SK-N-SH (cell line): ENCODE measurements at regions not wholly inside any gene's neighbourhood (a gene's known extent, or its start where the extent isn't known, plus 50 kb on each side); places are given as distances from the start of the nearest gene placed in this dataset.

Experiments used
- CTCF ChIA-PET: fragments of 300-600, 350-600 bp; formaldehyde crosslinking; extraction: SDS; loops from one replicate; lab custom pipeline; 2021; lab: Yijun Ruan, JAX
- POLR2A ChIA-PET: fragments of 350-600 bp; sonication (Branson Sonifier 250); formaldehyde crosslinking; extraction: SDS; loops from one replicate; lab custom pipeline; 2020; ENCODE audit warnings: antibody characterized with exemption, inconsistent platforms; lab: Yijun Ruan, JAX
- DNase-seq: peaks from one replicate; pipeline ENCODE4 v3.0.0; 2012
- H2AFZ ChIP-seq: fragments of 200-600 bp; sonication (generic); 2 replicates; pipeline ENCODE4 v1.8.1; 2016; ENCODE audit warnings: antibody characterized with exemption, mild to moderate bottlenecking, low read depth
- H3F3A ChIP-seq: fragments of 200-600 bp; sonication (generic); replicated peaks from 2 replicates; pipeline ENCODE3; 2016; ENCODE audit warnings: antibody characterized with exemption, mild to moderate bottlenecking; ENCODE audit not compliant: insufficient read depth
- H3K27ac ChIP-seq, 2 experiments: fragments of 200-500 bp in 1 of 2; fragments of 200-600 bp in 1 of 2; sonication (Bioruptor generic) in 1 of 2; sonication (generic), shearing (Covaris generic) in 1 of 2; 2 replicates each; pipeline versions ENCODE4 v1.5.1 to v1.6.1; 2014 to 2016; ENCODE audit warnings: low read depth in 2 of 2, inconsistent platforms in 1 of 2, low read length in 1 of 2, mild to moderate bottlenecking in 1 of 2, mixed read lengths in 1 of 2
- H3K27me3 ChIP-seq: fragments of 200-600 bp; sonication (generic), shearing (Covaris generic); 2 replicates; pipeline ENCODE4 v1.6.1; 2016; ENCODE audit warnings: mixed run types; ENCODE audit not compliant: insufficient read depth
- H3K36me3 ChIP-seq, 2 experiments: fragments of 200-500 bp in 1 of 2; fragments of 200-600 bp in 1 of 2; sonication (Bioruptor generic) in 1 of 2; sonication (generic) in 1 of 2; replicated peaks in 1 of 2; 2 replicates each; pipeline versions ENCODE3 to v1.5.1; 2014 to 2016; ENCODE audit warnings: low read length in 1 of 2, mild to moderate bottlenecking in 1 of 2; ENCODE audit not compliant: insufficient read depth in 2 of 2, control insufficient read depth in 1 of 2
- H3K4me1 ChIP-seq, 2 experiments: fragments of 200-500 bp in 1 of 2; fragments of 200-600 bp in 1 of 2; sonication (Bioruptor generic) in 1 of 2; sonication (generic), shearing (Covaris generic) in 1 of 2; 2 replicates each; pipeline versions ENCODE4 v1.5.1 to v1.6.1; 2014 to 2016; ENCODE audit warnings: low read depth in 1 of 2, low read length in 1 of 2, mixed run types in 1 of 2; ENCODE audit not compliant: insufficient read depth in 2 of 2, control insufficient read depth in 1 of 2
- H3K4me2 ChIP-seq: fragments of 200-600 bp; sonication (generic), shearing (Covaris generic); 2 replicates; pipeline ENCODE4 v1.6.1; 2017; ENCODE audit warnings: mixed run types
- H3K4me3 ChIP-seq, 2 experiments: fragments of 200-500 bp in 1 of 2; fragments of 200-600 bp in 1 of 2; sonication (Bioruptor generic) in 1 of 2; sonication (generic), shearing (Covaris generic) in 1 of 2; 2 replicates each; pipeline versions ENCODE4 v1.5.1 to v1.8.1; 2014 to 2016; ENCODE audit warnings: low read depth in 2 of 2, inconsistent platforms in 1 of 2, low read length in 1 of 2, mild to moderate bottlenecking in 1 of 2, mixed read lengths in 1 of 2, moderate library complexity in 1 of 2
- H3K79me2 ChIP-seq: fragments of 200-600 bp; sonication (generic); 2 replicates; pipeline ENCODE4 v1.8.1; 2017; ENCODE audit warnings: mild to moderate bottlenecking; ENCODE audit not compliant: insufficient read depth
- H3K9ac ChIP-seq: fragments of 200-600 bp; sonication (generic); 2 replicates; pipeline ENCODE4 v1.6.1; 2017; ENCODE audit warnings: mixed run types
- H3K9me2 ChIP-seq: fragments of 200-600 bp; sonication (generic); 2 replicates; pipeline ENCODE4 v1.6.1; 2017; ENCODE audit warnings: mixed run types
- H3K9me3 ChIP-seq: fragments of 200-600 bp; sonication (generic); 2 replicates; pipeline ENCODE4 v1.6.1; 2017; ENCODE audit warnings: mixed run types, mild to moderate bottlenecking, moderate library complexity
- H4K20me1 ChIP-seq: fragments of 200-600 bp; sonication (generic); 2 replicates; pipeline ENCODE4 v1.6.1; 2017; ENCODE audit warnings: mild to moderate bottlenecking, mixed run types; ENCODE audit not compliant: insufficient read depth
- CHD2 ChIP-seq: fragments of 150-350 bp; IDR thresholded peaks from 2 replicates; pipeline ENCODE4 v1.6.1; 2018; ENCODE audit warnings: low read length; ENCODE audit not compliant: partially characterized antibody
- FOXJ3 ChIP-seq: sonication (generic); formaldehyde crosslinking; IDR thresholded peaks from 2 replicates; pipeline ENCODE4 v1.5.1; 2020; ENCODE audit warnings: mild to moderate bottlenecking, missing genetic modification reagents
- FOXM1 ChIP-seq: IDR thresholded peaks from 2 replicates; pipeline ENCODE4 v1.4.0; 2012; ENCODE audit warnings: low read depth, mild to moderate bottlenecking
- GABPA ChIP-seq: IDR thresholded peaks from 2 replicates; pipeline ENCODE4 v1.4.0; 2012; ENCODE audit warnings: low read depth, mild to moderate bottlenecking
- GATA2 ChIP-seq: sonication (generic); formaldehyde crosslinking; IDR thresholded peaks from 2 replicates; pipeline ENCODE4 v1.5.0; 2020; ENCODE audit warnings: mild to moderate bottlenecking, missing genetic modification reagents
- IRF3 ChIP-seq: fragments of 150-350 bp; IDR thresholded peaks from 2 replicates; pipeline ENCODE4 v1.6.1; 2016; ENCODE audit warnings: mild to moderate bottlenecking, low read depth, low read length
- JUND ChIP-seq: IDR thresholded peaks from 2 replicates; pipeline ENCODE4 v1.4.0; 2012
- MAX ChIP-seq: IDR thresholded peaks from 2 replicates; pipeline ENCODE4 v1.4.0; 2012; ENCODE audit warnings: low read depth
- MXI1 ChIP-seq: IDR thresholded peaks from 2 replicates; pipeline ENCODE4 v1.6.1; 2012; ENCODE audit warnings: mild to moderate bottlenecking, low read depth, low read length, improper control_type of control experiment
- NFIC ChIP-seq: IDR thresholded peaks from 2 replicates; pipeline ENCODE4 v1.4.0; 2012; ENCODE audit warnings: borderline replicate concordance
- PBX3 ChIP-seq: IDR thresholded peaks from 2 replicates; pipeline ENCODE4; 2012
- POLR2AphosphoS5 ChIP-seq: IDR thresholded peaks from 2 replicates; pipeline ENCODE4 v1.6.1; 2012; ENCODE audit warnings: low read depth, low read length
- RFX5 ChIP-seq: IDR thresholded peaks from 2 replicates; pipeline ENCODE4 v1.6.1; 2012; ENCODE audit warnings: mild to moderate bottlenecking, improper control_type of control experiment, low read length
- SIN3A ChIP-seq: IDR thresholded peaks from 2 replicates; pipeline ENCODE4 v1.6.1; 2012; ENCODE audit warnings: low read depth, mild to moderate bottlenecking, low read length, moderate library complexity, borderline replicate concordance
- SMC3 ChIP-seq: IDR thresholded peaks from 2 replicates; pipeline ENCODE4 v1.6.1; 2012; ENCODE audit warnings: low read depth, low read length, improper control_type of control experiment
- TAF1 ChIP-seq: IDR thresholded peaks from 2 replicates; pipeline ENCODE4 v1.6.1; 2012; ENCODE audit warnings: low read depth, mild to moderate bottlenecking, low read length, moderate library complexity, borderline replicate concordance
- TCF12 ChIP-seq: IDR thresholded peaks from 2 replicates; pipeline ENCODE4 v1.4.0; 2012
- TEAD4 ChIP-seq: IDR thresholded peaks from 2 replicates; pipeline ENCODE4 v1.4.0; 2012; ENCODE audit warnings: mild to moderate bottlenecking, borderline replicate concordance; ENCODE audit not compliant: insufficient read depth
- USF1 ChIP-seq: IDR thresholded peaks from 2 replicates; pipeline ENCODE4 v1.4.0; 2012; ENCODE audit warnings: low read depth, borderline replicate concordance
- USF2 ChIP-seq: fragments of 150-350 bp; IDR thresholded peaks from 2 replicates; pipeline ENCODE4 v1.6.1; 2017; ENCODE audit warnings: antibody characterized with exemption, low read length, low read depth, borderline replicate concordance
- ZBTB33 ChIP-seq: IDR thresholded peaks from 2 replicates; pipeline ENCODE4 v1.4.0; 2012; ENCODE audit warnings: low read depth, borderline replicate concordance
- WGBS: methylation state at CpG from one replicate; pipeline ENCODE4 v1.1.6; 2017; ENCODE audit warnings: low lambda C conversion rate; 5-methylcytosine and 5-hydroxymethylcytosine counted together

- TF ChIP-seq FOXJ3 (CRISPR knock-in tag) = no peak
- no peak for TF ChIP-seq PBX3
- no peak for TF ChIP-seq TAF1
- no peak for TF ChIP-seq MXI1
- TF ChIP-seq GABPA = no peak
- TF ChIP-seq GATA2 (CRISPR knock-in tag) = no peak
- TF ChIP-seq TCF12 = no peak
- no peak for TF ChIP-seq POLR2AphosphoS5
- TF ChIP-seq CHD2 = no peak
Measured at GRCh38 chr6:92879526-92879925, 539.8 kb downstream of the EPHA7 start (continued).

- POLR2A ChIA-PET = no interaction called here
- Histone ChIP-seq H3K4me1 (no peaks in the 10 kb centered on the region), H3K4me3 (no peak overlapping the region), H4K20me1 (no peaks in the 10 kb centered on the region), H3K4me2 (no peak overlapping the region), H3K9me3 (no peaks in the 10 kb centered on the region), H3K27me3 (no peaks in the 10 kb centered on the region), H3K79me2 (no peaks in the 10 kb centered on the region), H3K27ac (no peak overlapping the region), H3K9ac (no peak overlapping the region), H3K9me2 (no peaks in the 10 kb centered on the region), H3K36me3 (no peaks in the 10 kb centered on the region), H3F3A (no peaks in the 10 kb centered on the region), H2AFZ (no peak overlapping the region)
- TF ChIP-seq SMC3 (no peak), MAX (no peak), FOXM1 (no peak), FOXJ3 (CRISPR knock-in tag) (no peak), TEAD4 (no peak), JUND (no peak), RFX5 (no peak), NFIC (no peak), IRF3 (no peak), USF1 (no peak), ZBTB33 (no peak), USF2 (no peak), SIN3A (no peak), TCF12 (no peak), POLR2AphosphoS5 (no peak)
- CTCF ChIA-PET = no interaction called here
- DNase-seq = no peak
- 3% methylated on average over 3 of the region's 3 CpGs for WGBS
Measured at GRCh38 chr6:92864966-92865555, 554.3 kb downstream of the EPHA7 start.
